PC-9 (cell line): ENCODE measurements at regions not wholly inside any gene's neighbourhood (a gene's known extent, or its start where the extent isn't known, plus 50 kb on each side); places are given as distances from the start of the nearest gene placed in this dataset.

Experiments
- CTCF ChIP-seq: fragments of 200-600 bp; sonication (generic); conservative IDR thresholded peaks from 2 replicates; pipeline ENCODE4 v1.6.1; 2017; ENCODE audit warnings: mixed run types, antibody characterized with exemption, mild to moderate bottlenecking, moderate library complexity
- EZH2 ChIP-seq: fragments of 200-600 bp; sonication (generic); IDR thresholded peaks from 2 replicates; pipeline ENCODE4 v1.8.0; 2017; ENCODE audit warnings: antibody characterized with exemption, low read depth

- TF ChIP-seq CTCF, result no peak
- no peak for TF ChIP-seq EZH2
These were observed 185.8 kb upstream of the SSTR1 start for GRCh38 chr14:38021861-38022260.
